OCI-LY7 (cell line): ENCODE measurements at regions not wholly inside any gene's neighbourhood (a gene's known extent, or its start where the extent isn't known, plus 50 kb on each side); places are given as distances from the start of the nearest gene placed in this dataset.

Experiments
- CTCF ChIP-seq: fragments of 200-600 bp; sonication (generic); conservative IDR thresholded peaks from 2 replicates; pipeline ENCODE4 v1.5.1; 2014; ENCODE audit warnings: mild to moderate bottlenecking, antibody characterized with exemption, low read length, moderate library complexity, mixed read lengths
- EZH2phosphoT487 ChIP-seq: fragments of 200-600 bp; sonication (generic); IDR thresholded peaks from 2 replicates; pipeline ENCODE4 v1.6.1; 2018; ENCODE audit warnings: low read depth, borderline replicate concordance, mild to moderate bottlenecking, mixed run types, antibody characterized with exemption, low read length, moderate library complexity, mixed read lengths

- no peak for TF ChIP-seq CTCF
- no peak for TF ChIP-seq EZH2phosphoT487
Observed at GRCh38 chrX:93420090-93420489, 253.3 kb downstream of the NAP1L3 start.
